A673 (cell line): ENCODE measurements at regions not wholly inside any gene's neighbourhood (a gene's known extent, or its start where the extent isn't known, plus 50 kb on each side); places are given as distances from the start of the nearest gene placed in this dataset.

Experiments used
- EZH2 ChIP-seq: fragments of 200-600 bp; sonication (generic); IDR thresholded peaks from 2 replicates; pipeline ENCODE4 v1.6.1; 2017; ENCODE audit warnings: borderline replicate concordance, low read depth, mild to moderate bottlenecking, mixed read lengths, antibody characterized with exemption, low read length; ENCODE audit not compliant: poor library complexity, severe bottlenecking
- TF ChIP-seq, protein P1 (sequence below): fragments of 300-800, 200-600 bp; sonication (generic); conservative IDR thresholded peaks from 2 replicates; pipeline ENCODE4 v1.5.1; 2017; ENCODE audit warnings: low read depth, mild to moderate bottlenecking, antibody characterized with exemption, low read length, moderate library complexity, mixed read lengths

DNA sequence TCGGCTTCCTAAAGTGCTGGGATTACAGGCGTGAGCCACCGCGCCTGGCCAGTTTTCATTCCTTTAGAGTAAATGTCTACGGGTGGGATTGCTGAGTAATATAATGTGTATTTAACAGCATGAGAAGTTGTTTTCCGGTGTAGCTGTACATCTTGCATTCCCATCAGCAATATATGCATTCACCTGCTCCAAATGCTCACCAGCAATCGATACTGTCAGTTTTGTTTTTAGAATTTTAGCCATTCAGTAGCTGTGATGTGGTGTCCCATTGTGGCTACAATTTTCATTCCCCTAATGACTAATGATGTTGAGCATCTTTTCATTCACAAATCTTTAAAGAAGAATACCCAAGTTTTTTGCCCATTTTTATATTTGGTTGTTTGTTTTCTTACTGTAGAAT, 134.8 kb upstream of the RGMA start:
- TF ChIP-seq, protein P1, sequence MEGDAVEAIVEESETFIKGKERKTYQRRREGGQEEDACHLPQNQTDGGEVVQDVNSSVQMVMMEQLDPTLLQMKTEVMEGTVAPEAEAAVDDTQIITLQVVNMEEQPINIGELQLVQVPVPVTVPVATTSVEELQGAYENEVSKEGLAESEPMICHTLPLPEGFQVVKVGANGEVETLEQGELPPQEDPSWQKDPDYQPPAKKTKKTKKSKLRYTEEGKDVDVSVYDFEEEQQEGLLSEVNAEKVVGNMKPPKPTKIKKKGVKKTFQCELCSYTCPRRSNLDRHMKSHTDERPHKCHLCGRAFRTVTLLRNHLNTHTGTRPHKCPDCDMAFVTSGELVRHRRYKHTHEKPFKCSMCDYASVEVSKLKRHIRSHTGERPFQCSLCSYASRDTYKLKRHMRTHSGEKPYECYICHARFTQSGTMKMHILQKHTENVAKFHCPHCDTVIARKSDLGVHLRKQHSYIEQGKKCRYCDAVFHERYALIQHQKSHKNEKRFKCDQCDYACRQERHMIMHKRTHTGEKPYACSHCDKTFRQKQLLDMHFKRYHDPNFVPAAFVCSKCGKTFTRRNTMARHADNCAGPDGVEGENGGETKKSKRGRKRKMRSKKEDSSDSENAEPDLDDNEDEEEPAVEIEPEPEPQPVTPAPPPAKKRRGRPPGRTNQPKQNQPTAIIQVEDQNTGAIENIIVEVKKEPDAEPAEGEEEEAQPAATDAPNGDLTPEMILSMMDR: no peak
- no peak for TF ChIP-seq EZH2
